ENCODE measurements at regions not wholly inside any gene's neighbourhood (a gene's known extent, or its start where the extent isn't known, plus 50 kb on each side); places are given as distances from the start of the nearest gene placed in this dataset.

DNA sequence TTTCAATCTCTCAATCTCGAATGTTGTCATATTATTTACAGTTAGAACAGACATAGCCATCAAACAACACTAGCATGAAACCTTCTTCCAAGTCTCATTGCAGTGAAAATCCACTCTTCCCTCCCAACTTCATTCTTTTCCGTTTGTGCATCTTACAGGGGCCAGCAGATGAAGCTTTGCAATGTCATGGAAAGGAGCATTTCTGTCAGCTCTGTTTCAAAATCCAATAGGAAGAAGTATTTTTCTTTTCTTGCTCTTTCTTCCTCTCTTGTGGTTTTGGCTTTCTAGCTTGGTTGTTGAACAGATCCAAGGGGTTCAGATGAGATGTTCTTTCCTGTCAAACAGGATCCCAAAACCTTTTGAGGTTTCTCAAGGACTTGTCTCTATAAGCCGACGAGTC is 416.6 kb downstream of the AEBP2 start:
- H3K9ac ChIP-seq (ENCODE audit: low read depth in 1 of 2, low read length in 2 of 2), result no peak overlapping the region
- TF ChIP-seq, protein P1, sequence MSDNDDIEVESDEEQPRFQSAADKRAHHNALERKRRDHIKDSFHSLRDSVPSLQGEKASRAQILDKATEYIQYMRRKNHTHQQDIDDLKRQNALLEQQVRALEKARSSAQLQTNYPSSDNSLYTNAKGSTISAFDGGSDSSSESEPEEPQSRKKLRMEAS (IDR thresholded peaks at IDR 0.05), result no peak
- TF ChIP-seq HNF4G (IDR thresholded peaks at IDR 0.05) (no peak), HNF4A (conservative IDR thresholded peaks at IDR 0.05) (no peak), JUND (IDR thresholded peaks at IDR 0.05) (no peak), SP1 (IDR thresholded peaks at IDR 0.05) (no peak), FOXA1 (IDR thresholded peaks at IDR 0.05) (no peak), GABPA (IDR thresholded peaks at IDR 0.05 in 1 of 2, conservative IDR thresholded peaks at IDR 0.05 in 1 of 2) (no peak), TAF1 (conservative IDR thresholded peaks at IDR 0.05) (no peak), RXRA (IDR thresholded peaks at IDR 0.05) (no peak), FOXA2 (IDR thresholded peaks at IDR 0.05) (no peak), YY1 (IDR thresholded peaks at IDR 0.05) (no peak), RAD21 (IDR thresholded peaks at IDR 0.05) (no peak), EGR1 (IDR thresholded peaks at IDR 0.05; ENCODE audit: low read depth in 2 of 2) (no peak), NR2F2 (IDR thresholded peaks at IDR 0.05) (no peak)
- TF ChIP-seq, protein P2, sequence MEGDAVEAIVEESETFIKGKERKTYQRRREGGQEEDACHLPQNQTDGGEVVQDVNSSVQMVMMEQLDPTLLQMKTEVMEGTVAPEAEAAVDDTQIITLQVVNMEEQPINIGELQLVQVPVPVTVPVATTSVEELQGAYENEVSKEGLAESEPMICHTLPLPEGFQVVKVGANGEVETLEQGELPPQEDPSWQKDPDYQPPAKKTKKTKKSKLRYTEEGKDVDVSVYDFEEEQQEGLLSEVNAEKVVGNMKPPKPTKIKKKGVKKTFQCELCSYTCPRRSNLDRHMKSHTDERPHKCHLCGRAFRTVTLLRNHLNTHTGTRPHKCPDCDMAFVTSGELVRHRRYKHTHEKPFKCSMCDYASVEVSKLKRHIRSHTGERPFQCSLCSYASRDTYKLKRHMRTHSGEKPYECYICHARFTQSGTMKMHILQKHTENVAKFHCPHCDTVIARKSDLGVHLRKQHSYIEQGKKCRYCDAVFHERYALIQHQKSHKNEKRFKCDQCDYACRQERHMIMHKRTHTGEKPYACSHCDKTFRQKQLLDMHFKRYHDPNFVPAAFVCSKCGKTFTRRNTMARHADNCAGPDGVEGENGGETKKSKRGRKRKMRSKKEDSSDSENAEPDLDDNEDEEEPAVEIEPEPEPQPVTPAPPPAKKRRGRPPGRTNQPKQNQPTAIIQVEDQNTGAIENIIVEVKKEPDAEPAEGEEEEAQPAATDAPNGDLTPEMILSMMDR (IDR thresholded peaks at IDR 0.05; ENCODE audit: low read depth, low read length, missing input control), result no peak
- TF ChIP-seq, protein P3, sequence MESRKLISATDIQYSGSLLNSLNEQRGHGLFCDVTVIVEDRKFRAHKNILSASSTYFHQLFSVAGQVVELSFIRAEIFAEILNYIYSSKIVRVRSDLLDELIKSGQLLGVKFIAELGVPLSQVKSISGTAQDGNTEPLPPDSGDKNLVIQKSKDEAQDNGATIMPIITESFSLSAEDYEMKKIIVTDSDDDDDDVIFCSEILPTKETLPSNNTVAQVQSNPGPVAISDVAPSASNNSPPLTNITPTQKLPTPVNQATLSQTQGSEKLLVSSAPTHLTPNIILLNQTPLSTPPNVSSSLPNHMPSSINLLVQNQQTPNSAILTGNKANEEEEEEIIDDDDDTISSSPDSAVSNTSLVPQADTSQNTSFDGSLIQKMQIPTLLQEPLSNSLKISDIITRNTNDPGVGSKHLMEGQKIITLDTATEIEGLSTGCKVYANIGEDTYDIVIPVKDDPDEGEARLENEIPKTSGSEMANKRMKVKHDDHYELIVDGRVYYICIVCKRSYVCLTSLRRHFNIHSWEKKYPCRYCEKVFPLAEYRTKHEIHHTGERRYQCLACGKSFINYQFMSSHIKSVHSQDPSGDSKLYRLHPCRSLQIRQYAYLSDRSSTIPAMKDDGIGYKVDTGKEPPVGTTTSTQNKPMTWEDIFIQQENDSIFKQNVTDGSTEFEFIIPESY (IDR thresholded peaks at IDR 0.05), result no peak
- TF ChIP-seq, protein P4, sequence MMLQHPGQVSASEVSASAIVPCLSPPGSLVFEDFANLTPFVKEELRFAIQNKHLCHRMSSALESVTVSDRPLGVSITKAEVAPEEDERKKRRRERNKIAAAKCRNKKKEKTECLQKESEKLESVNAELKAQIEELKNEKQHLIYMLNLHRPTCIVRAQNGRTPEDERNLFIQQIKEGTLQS (IDR thresholded peaks at IDR 0.05), result no peak
- H3K36me3 ChIP-seq (ENCODE audit: control insufficient read depth in 4 of 4, insufficient read depth in 3 of 4, low read depth in 1 of 4, low read length in 3 of 4), result no peaks in the 10 kb centered on the region
- no peak overlapping the region for H3K4me3 ChIP-seq (ENCODE audit: low read depth in 1 of 3, low read length in 3 of 3)
- 67% methylated on average over 4 of the region's 4 CpGs for WGBS
- H3K27ac ChIP-seq (ENCODE audit: low read depth in 1 of 2, low read length in 2 of 2), result peak overlapping the region; percentile 9 to 50
- DNase-seq (ENCODE audit: low spot score), result no peak
- H3K27me3 ChIP-seq (ENCODE audit: control insufficient read depth in 4 of 4, insufficient read depth in 4 of 4, low read length in 3 of 4), result no peaks in the 10 kb centered on the region
- H3K9me3 ChIP-seq (ENCODE audit: control insufficient read depth in 4 of 4, low read length in 3 of 4), result no peaks in the 10 kb centered on the region
- H3K4me1 ChIP-seq (ENCODE audit: control insufficient read depth in 4 of 4, insufficient read depth in 4 of 4, low read length in 3 of 4), result no peaks in the 10 kb centered on the region

DNA sequence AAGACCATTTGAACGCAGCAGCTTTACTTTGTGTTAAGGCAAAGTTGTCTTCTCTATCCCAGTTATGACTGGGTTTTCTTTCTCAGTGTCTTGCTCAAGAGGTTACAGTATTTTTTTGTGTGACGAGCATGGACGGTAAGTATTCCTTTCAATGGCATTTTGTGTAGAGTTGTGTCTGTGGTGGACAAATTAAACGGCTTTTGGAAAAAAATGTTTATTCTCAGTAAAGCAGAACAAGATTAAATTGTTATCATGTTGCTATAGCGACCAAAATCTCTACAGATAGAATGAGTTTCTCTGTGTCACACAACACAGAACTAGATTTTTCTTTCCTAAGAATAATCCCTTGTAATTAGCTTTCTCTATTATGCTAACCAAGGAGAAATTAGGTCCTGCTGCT is 417.1 kb downstream of the AEBP2 start:
- WGBS, result 77% methylated on average over 5 of the region's 5 CpGs
- Histone ChIP-seq H3K4me3 (ENCODE audit: low read depth in 1 of 3, low read length in 3 of 3) (no peak overlapping the region), H3K36me3 (ENCODE audit: control insufficient read depth in 4 of 4, insufficient read depth in 3 of 4, low read depth in 1 of 4, low read length in 3 of 4) (no peaks in the 10 kb centered on the region), H3K4me1 (ENCODE audit: control insufficient read depth in 4 of 4, insufficient read depth in 4 of 4, low read length in 3 of 4) (no peaks in the 10 kb centered on the region), H3K27me3 (ENCODE audit: control insufficient read depth in 4 of 4, insufficient read depth in 4 of 4, low read length in 3 of 4) (no peaks in the 10 kb centered on the region), H3K9ac (ENCODE audit: low read depth in 1 of 2, low read length in 2 of 2) (no peak overlapping the region), H3K9me3 (ENCODE audit: control insufficient read depth in 4 of 4, low read length in 3 of 4) (no peaks in the 10 kb centered on the region), H3K27ac (ENCODE audit: low read depth in 1 of 2, low read length in 2 of 2) (peak overlapping the region; percentile 49 to 59)
- DNase-seq (ENCODE audit: low spot score), result no peak
- TF ChIP-seq, protein P4 (IDR thresholded peaks at IDR 0.05), result no peak
- TF ChIP-seq, protein P2 (IDR thresholded peaks at IDR 0.05; ENCODE audit: low read depth, low read length, missing input control), result no peak
- TF ChIP-seq, protein P1 (IDR thresholded peaks at IDR 0.05), result no peak
- TF ChIP-seq, protein P5, sequence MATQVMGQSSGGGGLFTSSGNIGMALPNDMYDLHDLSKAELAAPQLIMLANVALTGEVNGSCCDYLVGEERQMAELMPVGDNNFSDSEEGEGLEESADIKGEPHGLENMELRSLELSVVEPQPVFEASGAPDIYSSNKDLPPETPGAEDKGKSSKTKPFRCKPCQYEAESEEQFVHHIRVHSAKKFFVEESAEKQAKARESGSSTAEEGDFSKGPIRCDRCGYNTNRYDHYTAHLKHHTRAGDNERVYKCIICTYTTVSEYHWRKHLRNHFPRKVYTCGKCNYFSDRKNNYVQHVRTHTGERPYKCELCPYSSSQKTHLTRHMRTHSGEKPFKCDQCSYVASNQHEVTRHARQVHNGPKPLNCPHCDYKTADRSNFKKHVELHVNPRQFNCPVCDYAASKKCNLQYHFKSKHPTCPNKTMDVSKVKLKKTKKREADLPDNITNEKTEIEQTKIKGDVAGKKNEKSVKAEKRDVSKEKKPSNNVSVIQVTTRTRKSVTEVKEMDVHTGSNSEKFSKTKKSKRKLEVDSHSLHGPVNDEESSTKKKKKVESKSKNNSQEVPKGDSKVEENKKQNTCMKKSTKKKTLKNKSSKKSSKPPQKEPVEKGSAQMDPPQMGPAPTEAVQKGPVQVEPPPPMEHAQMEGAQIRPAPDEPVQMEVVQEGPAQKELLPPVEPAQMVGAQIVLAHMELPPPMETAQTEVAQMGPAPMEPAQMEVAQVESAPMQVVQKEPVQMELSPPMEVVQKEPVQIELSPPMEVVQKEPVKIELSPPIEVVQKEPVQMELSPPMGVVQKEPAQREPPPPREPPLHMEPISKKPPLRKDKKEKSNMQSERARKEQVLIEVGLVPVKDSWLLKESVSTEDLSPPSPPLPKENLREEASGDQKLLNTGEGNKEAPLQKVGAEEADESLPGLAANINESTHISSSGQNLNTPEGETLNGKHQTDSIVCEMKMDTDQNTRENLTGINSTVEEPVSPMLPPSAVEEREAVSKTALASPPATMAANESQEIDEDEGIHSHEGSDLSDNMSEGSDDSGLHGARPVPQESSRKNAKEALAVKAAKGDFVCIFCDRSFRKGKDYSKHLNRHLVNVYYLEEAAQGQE (IDR thresholded peaks at IDR 0.05), result no peak
- TF ChIP-seq RAD21 (IDR thresholded peaks at IDR 0.05) (no peak), EGR1 (IDR thresholded peaks at IDR 0.05; ENCODE audit: low read depth in 2 of 2) (no peak), SP1 (IDR thresholded peaks at IDR 0.05) (no peak), FOXA1 (IDR thresholded peaks at IDR 0.05) (no peak), FOXA2 (IDR thresholded peaks at IDR 0.05) (no peak), JUND (IDR thresholded peaks at IDR 0.05) (no peak), GABPA (IDR thresholded peaks at IDR 0.05 in 1 of 2, conservative IDR thresholded peaks at IDR 0.05 in 1 of 2) (no peak), NR2F2 (IDR thresholded peaks at IDR 0.05) (no peak), HNF4G (IDR thresholded peaks at IDR 0.05) (no peak), YY1 (IDR thresholded peaks at IDR 0.05) (no peak), TAF1 (conservative IDR thresholded peaks at IDR 0.05) (no peak), RXRA (IDR thresholded peaks at IDR 0.05) (no peak)
- TF ChIP-seq, protein P3 (IDR thresholded peaks at IDR 0.05), result no peak
